GM12878 (cell line): ENCODE measurements at regions not wholly inside any gene's neighbourhood (a gene's known extent, or its start where the extent isn't known, plus 50 kb on each side); places are given as distances from the start of the nearest gene placed in this dataset.

Source experiments
- ATAC-seq: fragments of 200-7000 bp; cut with Tn5 transposase; 3 replicates; pipeline ENCODE4 v1.9.1; 2020; ENCODE audit warnings: mild to moderate bottlenecking, moderate library complexity
- BruUV-seq: library from RNA; stranded (reverse); fragments of 400-500 nt; replicated peaks from 2 replicates; lab custom pipeline; 2021; lab: Mats Ljungman, UMichigan
- CTCF ChIA-PET: fragments of 300-600 bp; sonication (Branson Sonifier 250); formaldehyde crosslinking; extraction: SDS; loops from one replicate; lab custom pipeline; 2021; ENCODE audit warnings: inconsistent platforms; lab: Yijun Ruan, JAX
- POLR2A ChIA-PET: fragments of 350-600 bp; formaldehyde crosslinking; extraction: SDS; loops from one replicate; lab custom pipeline; 2021; ENCODE audit warnings: inconsistent platforms; lab: Charles Lee
- RAD21 ChIA-PET: fragments of 300-600 bp; sonication (Branson Sonifier 250); formaldehyde crosslinking; loops from one replicate; lab custom pipeline; 2023; ENCODE audit warnings: antibody characterized with exemption; ENCODE audit not compliant: unreplicated experiment; lab: Charles Lee
- SMC1A ChIA-PET: fragments of 300-600 bp; sonication (Branson Sonifier 250); formaldehyde crosslinking; loops from one replicate; lab custom pipeline; 2023; ENCODE audit not compliant: unreplicated experiment, uncharacterized antibody; lab: Charles Lee
- DNase-seq: peaks from one replicate; pipeline ENCODE4 v3.0.0-alpha.2; 2011; ENCODE audit warnings: low read depth, low spot score
- FAIRE-seq: peaks from 3 replicates; lab custom pipeline; 2011; peaks lifted over from hg19 to GRCh38; lab: Jason Lieb, UNC
- H2AFZ ChIP-seq: 2 replicates; pipeline ENCODE4 v1.6.0; 2011; ENCODE audit warnings: low read depth, low read length, control low read depth; ENCODE audit not compliant: control insufficient read depth
- H3K27ac ChIP-seq: 2 replicates; pipeline ENCODE4 v1.5.1; 2011; ENCODE audit warnings: control low read depth; ENCODE audit not compliant: control insufficient read depth, insufficient read depth
- H3K27me3 ChIP-seq, 2 experiments: replicated peaks in 1 of 2; 2 replicates each; pipeline versions ENCODE4 v1.6.0 to v1.6.1; 2011; ENCODE audit warnings: low read length in 1 of 2; ENCODE audit not compliant: control insufficient read depth in 2 of 2, insufficient read depth in 2 of 2
- H3K36me3 ChIP-seq, 2 experiments: 2 replicates each; pipeline ENCODE4 v1.5.1; 2011; ENCODE audit warnings: low read length in 1 of 2; ENCODE audit not compliant: control insufficient read depth in 2 of 2, insufficient read depth in 2 of 2
- H3K4me1 ChIP-seq: 2 replicates; pipeline ENCODE4 v1.6.1; 2011; ENCODE audit warnings: mild to moderate bottlenecking, low read length, moderate library complexity, mixed read lengths; ENCODE audit not compliant: control insufficient read depth, insufficient read depth
- H3K4me2 ChIP-seq: 2 replicates; pipeline ENCODE4 v1.6.0; 2011; ENCODE audit warnings: control low read depth; ENCODE audit not compliant: control insufficient read depth, insufficient read depth
- H3K4me3 ChIP-seq: fragments of 200-600 bp; sonication (generic); 2 replicates; pipeline ENCODE4 v1.5.1; 2016
- H3K79me2 ChIP-seq: 2 replicates; pipeline ENCODE4 v1.6.0; 2011; ENCODE audit warnings: low read length; ENCODE audit not compliant: control insufficient read depth, insufficient read depth
- H3K9ac ChIP-seq: 2 replicates; pipeline ENCODE4 v1.8.0; 2011; ENCODE audit warnings: low read length, control low read depth, mixed read lengths; ENCODE audit not compliant: control insufficient read depth, insufficient read depth
- H3K9me3 ChIP-seq: replicated peaks from 3 replicates; pipeline ENCODE4 v1.5.1; 2011; ENCODE audit warnings: mild to moderate bottlenecking, low read length; ENCODE audit not compliant: control insufficient read depth, insufficient read depth
- H4K20me1 ChIP-seq: 2 replicates; pipeline ENCODE4 v1.6.0; 2011; ENCODE audit not compliant: control insufficient read depth, insufficient read depth
- CEBPB ChIP-seq, 2 experiments: fragments of 150-350 bp in 1 of 2; IDR thresholded peaks; 2 replicates each; pipeline ENCODE4 v1.6.1; 2012 to 2014; ENCODE audit warnings: low read depth in 2 of 2, low read length in 2 of 2, borderline replicate concordance in 1 of 2, inconsistent platforms in 1 of 2
- EGR1 ChIP-seq, 2 experiments: IDR thresholded peaks; 1 replicate in 1 of 2; 2 replicates in 1 of 2; pipeline ENCODE4 v1.6.1; 2011 to 2012; ENCODE audit warnings: low read depth in 2 of 2, low read length in 2 of 2, borderline replicate concordance in 1 of 2, mild to moderate bottlenecking in 1 of 2, moderate library complexity in 1 of 2
- NFIC ChIP-seq: IDR thresholded peaks from 2 replicates; pipeline ENCODE4 v1.6.1; 2012; ENCODE audit warnings: low read depth, mild to moderate bottlenecking, inconsistent platforms, low read length, moderate library complexity
- SMC3 ChIP-seq: IDR thresholded peaks from 2 replicates; pipeline ENCODE4 v1.6.1; 2011; ENCODE audit warnings: low read length, improper control_type of control experiment, borderline replicate concordance
- WGBS: methylation state at CpG from one replicate; pipeline ENCODE4 v1.1.6; 2016; ENCODE audit warnings: low lambda C conversion rate; ENCODE audit not compliant: insufficient replicate concordance, insufficient coverage; ENCODE audit errors: missing lambda C conversion rate; 5-methylcytosine and 5-hydroxymethylcytosine counted together
- in situ Hi-C: fragments of 300-500 bp; cut with MboI; formaldehyde crosslinking; loops from 9 replicates; pipeline ENCODE4 v1.14.3; 2018; ENCODE audit warnings: mixed read lengths
- intact Hi-C: fragments of 100-400 bp; cut with micrococcal nuclease; formaldehyde crosslinking; loops from one replicate; pipeline ENCODE4 v1.14.2; 2022; ENCODE audit not compliant: unreplicated experiment
- TF ChIP-seq, protein P1 (sequence below): fragments of 450-650 bp; conservative IDR thresholded peaks from 2 replicates; pipeline ENCODE4 v1.6.1; 2017; ENCODE audit warnings: mild to moderate bottlenecking, moderate library complexity
- TF ChIP-seq, protein P2 (sequence below): fragments of 450-650 bp; IDR thresholded peaks from 2 replicates; pipeline ENCODE4 v1.6.1; 2017; ENCODE audit warnings: low read depth, mild to moderate bottlenecking, moderate library complexity
- TF ChIP-seq, protein P3 (sequence below): IDR thresholded peaks from 2 replicates; pipeline ENCODE4 v1.6.1; 2012; ENCODE audit warnings: low read length, inconsistent platforms
- TF ChIP-seq, protein P4 (sequence below): IDR thresholded peaks from 2 replicates; pipeline ENCODE4 v1.6.1; 2012; ENCODE audit warnings: low read depth, low read length, improper control_type of control experiment

DNA sequence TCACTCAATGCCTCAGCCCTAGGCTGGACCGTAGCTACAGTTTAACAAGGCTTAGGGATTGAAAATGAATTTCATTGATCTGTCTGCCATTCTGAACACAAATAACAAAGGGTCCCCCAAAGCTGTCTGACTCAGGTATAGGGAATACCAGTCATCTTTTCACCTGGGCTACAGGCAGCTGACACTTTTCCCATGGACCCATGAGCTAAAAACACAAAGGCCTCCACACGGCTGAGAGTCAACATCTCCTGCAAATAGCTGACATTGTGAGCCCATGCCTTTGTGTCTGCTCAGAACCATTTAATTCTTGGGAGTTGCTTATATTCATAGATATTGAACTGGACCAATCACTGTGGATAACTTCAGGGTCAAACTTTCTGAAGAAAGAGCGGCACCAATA is 121.1 kb upstream of the SLIT3 start (continued):
- TF ChIP-seq, protein P1, sequence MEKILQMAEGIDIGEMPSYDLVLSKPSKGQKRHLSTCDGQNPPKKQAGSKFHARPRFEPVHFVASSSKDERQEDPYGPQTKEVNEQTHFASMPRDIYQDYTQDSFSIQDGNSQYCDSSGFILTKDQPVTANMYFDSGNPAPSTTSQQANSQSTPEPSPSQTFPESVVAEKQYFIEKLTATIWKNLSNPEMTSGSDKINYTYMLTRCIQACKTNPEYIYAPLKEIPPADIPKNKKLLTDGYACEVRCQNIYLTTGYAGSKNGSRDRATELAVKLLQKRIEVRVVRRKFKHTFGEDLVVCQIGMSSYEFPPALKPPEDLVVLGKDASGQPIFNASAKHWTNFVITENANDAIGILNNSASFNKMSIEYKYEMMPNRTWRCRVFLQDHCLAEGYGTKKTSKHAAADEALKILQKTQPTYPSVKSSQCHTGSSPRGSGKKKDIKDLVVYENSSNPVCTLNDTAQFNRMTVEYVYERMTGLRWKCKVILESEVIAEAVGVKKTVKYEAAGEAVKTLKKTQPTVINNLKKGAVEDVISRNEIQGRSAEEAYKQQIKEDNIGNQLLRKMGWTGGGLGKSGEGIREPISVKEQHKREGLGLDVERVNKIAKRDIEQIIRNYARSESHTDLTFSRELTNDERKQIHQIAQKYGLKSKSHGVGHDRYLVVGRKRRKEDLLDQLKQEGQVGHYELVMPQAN, result no peak
- TF ChIP-seq, protein P2, sequence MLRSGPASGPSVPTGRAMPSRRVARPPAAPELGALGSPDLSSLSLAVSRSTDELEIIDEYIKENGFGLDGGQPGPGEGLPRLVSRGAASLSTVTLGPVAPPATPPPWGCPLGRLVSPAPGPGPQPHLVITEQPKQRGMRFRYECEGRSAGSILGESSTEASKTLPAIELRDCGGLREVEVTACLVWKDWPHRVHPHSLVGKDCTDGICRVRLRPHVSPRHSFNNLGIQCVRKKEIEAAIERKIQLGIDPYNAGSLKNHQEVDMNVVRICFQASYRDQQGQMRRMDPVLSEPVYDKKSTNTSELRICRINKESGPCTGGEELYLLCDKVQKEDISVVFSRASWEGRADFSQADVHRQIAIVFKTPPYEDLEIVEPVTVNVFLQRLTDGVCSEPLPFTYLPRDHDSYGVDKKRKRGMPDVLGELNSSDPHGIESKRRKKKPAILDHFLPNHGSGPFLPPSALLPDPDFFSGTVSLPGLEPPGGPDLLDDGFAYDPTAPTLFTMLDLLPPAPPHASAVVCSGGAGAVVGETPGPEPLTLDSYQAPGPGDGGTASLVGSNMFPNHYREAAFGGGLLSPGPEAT, result no peak
- no peak for TF ChIP-seq EGR1 (IDR thresholded peaks at IDR 0.05; ENCODE audit: borderline replicate concordance in 1 of 2, low read depth in 2 of 2, low read length in 2 of 2)
- TF ChIP-seq CEBPB (IDR thresholded peaks at IDR 0.05; ENCODE audit: borderline replicate concordance in 1 of 2, low read depth in 2 of 2, low read length in 2 of 2), result no peak
- TF ChIP-seq SMC3, result no peak
- TF ChIP-seq, all 136 proteins: peak for 0

DNA sequence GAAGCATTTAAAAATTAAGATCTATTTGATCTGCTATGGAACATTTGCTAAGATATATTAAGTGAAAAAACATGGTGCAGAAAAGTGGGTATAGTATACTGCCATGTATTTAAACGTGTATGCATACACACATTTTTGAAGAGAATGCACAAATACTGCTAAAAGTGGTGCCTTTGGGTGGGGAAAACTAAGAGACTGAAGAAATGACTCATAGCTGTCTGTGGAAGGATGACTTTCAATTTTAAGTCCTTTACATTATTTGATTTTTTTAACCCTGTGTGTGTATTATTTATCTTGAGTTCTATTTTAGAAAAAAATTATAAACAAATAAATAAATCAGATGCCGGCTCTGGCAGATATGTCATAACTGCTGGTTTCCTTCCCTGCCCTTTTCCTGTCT is 120.7 kb upstream of the SLIT3 start:
- ATAC-seq (no peak), DNase-seq (no peak), FAIRE-seq (no peak)
- Histone ChIP-seq H3K79me2 (no peaks in the 10 kb centered on the region), H3K4me3 (no peak overlapping the region), H3K9me3 (no peaks in the 10 kb centered on the region), H3K4me1 (peaks cover 9% of the 10 kb centered on the region), H3K9ac (no peak overlapping the region), H3K27me3 (peaks cover 0 to 3% of the 10 kb centered on the region in 2 experiments; a peak in 1 of 4 replicates), H3K4me2 (no peak overlapping the region), H4K20me1 (no peaks in the 10 kb centered on the region), H3K27ac (no peak overlapping the region), H3K36me3 (no peaks in the 10 kb centered on the region), H2AFZ (no peak overlapping the region)
- RAD21 ChIA-PET, result no interaction called here
- no TSS peak for BruUV-seq
- CTCF ChIA-PET, result interaction anchor here (1.0 kb wide), 1 partner anchor 22 kb away, joined by 3 read pairs; no protein-coding TSS in a partner anchor
- SMC1A ChIA-PET, result no interaction called here
- POLR2A ChIA-PET, result no interaction called here
- in situ Hi-C loops (no loop called here), intact Hi-C loops (no loop called here)
- TF ChIP-seq, protein P3, sequence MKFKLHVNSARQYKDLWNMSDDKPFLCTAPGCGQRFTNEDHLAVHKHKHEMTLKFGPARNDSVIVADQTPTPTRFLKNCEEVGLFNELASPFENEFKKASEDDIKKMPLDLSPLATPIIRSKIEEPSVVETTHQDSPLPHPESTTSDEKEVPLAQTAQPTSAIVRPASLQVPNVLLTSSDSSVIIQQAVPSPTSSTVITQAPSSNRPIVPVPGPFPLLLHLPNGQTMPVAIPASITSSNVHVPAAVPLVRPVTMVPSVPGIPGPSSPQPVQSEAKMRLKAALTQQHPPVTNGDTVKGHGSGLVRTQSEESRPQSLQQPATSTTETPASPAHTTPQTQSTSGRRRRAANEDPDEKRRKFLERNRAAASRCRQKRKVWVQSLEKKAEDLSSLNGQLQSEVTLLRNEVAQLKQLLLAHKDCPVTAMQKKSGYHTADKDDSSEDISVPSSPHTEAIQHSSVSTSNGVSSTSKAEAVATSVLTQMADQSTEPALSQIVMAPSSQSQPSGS, result no peak
- TF ChIP-seq, protein P4, sequence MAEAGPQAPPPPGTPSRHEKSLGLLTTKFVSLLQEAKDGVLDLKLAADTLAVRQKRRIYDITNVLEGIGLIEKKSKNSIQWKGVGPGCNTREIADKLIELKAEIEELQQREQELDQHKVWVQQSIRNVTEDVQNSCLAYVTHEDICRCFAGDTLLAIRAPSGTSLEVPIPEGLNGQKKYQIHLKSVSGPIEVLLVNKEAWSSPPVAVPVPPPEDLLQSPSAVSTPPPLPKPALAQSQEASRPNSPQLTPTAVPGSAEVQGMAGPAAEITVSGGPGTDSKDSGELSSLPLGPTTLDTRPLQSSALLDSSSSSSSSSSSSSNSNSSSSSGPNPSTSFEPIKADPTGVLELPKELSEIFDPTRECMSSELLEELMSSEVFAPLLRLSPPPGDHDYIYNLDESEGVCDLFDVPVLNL, result no peak
- no peak for TF ChIP-seq NFIC
- WGBS, result 18% methylated on average over 2 of the region's 2 CpGs
